ENCODE measurements at regions not wholly inside any gene's neighbourhood (a gene's known extent, or its start where the extent isn't known, plus 50 kb on each side); places are given as distances from the start of the nearest gene placed in this dataset.

DNA sequence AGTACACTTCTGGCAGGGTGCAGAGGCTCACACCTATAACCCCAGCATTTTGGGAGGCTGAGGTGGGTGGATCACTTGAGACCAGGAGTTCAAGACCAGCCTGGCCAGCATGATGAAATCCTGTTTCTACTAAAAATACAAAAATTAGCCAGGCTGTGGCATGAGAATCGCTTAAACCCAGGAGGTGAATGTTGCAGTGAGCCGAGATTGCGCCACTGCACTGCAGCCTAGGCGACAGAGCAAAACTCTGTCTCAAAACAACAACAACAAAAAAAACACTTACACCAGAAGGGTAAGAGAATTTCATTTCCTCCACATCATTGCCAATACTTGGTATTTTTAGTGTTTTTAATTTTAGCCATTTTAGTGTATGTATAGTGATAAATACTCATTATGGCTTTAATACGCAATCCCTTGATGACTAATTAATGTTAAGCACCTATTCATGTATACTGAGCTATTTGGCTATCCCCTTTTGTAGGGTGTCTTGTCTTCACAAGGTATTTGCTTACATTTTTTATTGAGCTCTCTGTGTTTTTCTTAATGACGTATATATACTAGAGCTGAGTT lies 77.1 kb upstream of the TNR start:
- ATAC-seq (ENCODE audit: low read depth in 2 of 2) (no peak), DNase-seq (no peak)
- H3K27me3 Mint-ChIP-seq, result peaks cover 6% of the 10 kb centered on the region
- Histone ChIP-seq H3K27me3 (ENCODE audit: control insufficient read depth, insufficient read depth, low read length) (peaks cover 2% of the 10 kb centered on the region), H3K27ac (ENCODE audit: insufficient read depth, low read length, poor library complexity, severe bottlenecking) (no peak overlapping the region), H3K9me3 (ENCODE audit: control insufficient read depth in 2 of 2, low read length in 2 of 2) (no peaks in the 10 kb centered on the region), H3K4me1 (ENCODE audit: control insufficient read depth, insufficient read depth, low read length, poor library complexity, severe bottlenecking) (no peaks in the 10 kb centered on the region), H3K4me3 (ENCODE audit: low read depth, low read length) (no peak overlapping the region), H3K36me3 (ENCODE audit: control insufficient read depth, insufficient read depth, low read length) (no peaks in the 10 kb centered on the region)
- H3K36me3 Mint-ChIP-seq, result no peaks in the 10 kb centered on the region
- peaks cover 0 to 7% (median 0%) of the 10 kb centered on the region in 7 donors for H3K9me3 Mint-ChIP-seq
- no peak overlapping the region for H3K27ac Mint-ChIP-seq
- no peaks in the 10 kb centered on the region for H3K4me1 Mint-ChIP-seq
- H3K4me3 Mint-ChIP-seq, result no peak overlapping the region

DNA sequence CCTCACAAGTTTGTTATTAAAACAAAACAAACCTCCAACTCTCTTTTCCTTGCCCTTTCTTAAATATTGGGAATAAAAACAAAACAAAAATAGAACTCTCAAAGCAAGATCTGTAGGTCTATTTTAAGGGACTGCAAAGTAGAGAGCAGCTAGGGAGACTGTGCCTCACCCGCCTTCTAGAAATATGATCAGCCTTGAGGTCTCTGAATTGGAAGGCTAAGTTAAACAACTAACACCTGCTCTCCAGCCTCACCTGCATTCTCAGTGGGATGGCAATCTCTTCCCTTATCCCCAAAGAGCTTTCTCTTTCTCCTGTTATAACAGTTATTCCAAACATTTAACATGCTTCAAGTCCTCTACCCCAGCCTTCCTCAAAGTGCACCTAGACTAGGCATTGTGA lies 75.5 kb upstream of the TNR start:
- no peak for DNase-seq
- no peak overlapping the region for H3K27ac ChIP-seq (ENCODE audit: insufficient read depth, low read length, poor library complexity, severe bottlenecking)
- no peaks in the 10 kb centered on the region for H3K9me3 ChIP-seq (ENCODE audit: control insufficient read depth in 2 of 2, low read length in 2 of 2)
- no peaks in the 10 kb centered on the region for H3K36me3 ChIP-seq (ENCODE audit: control insufficient read depth, insufficient read depth, low read length)
- H3K4me1 ChIP-seq (ENCODE audit: control insufficient read depth, insufficient read depth, low read length, poor library complexity, severe bottlenecking), result no peaks in the 10 kb centered on the region
- Mint-ChIP-seq H3K27me3 (peaks cover 6% of the 10 kb centered on the region), H3K27ac (no peak overlapping the region), H3K4me1 (no peaks in the 10 kb centered on the region), H3K9me3 (peaks cover 0 to 7% (median 0%) of the 10 kb centered on the region in 7 donors), H3K36me3 (no peaks in the 10 kb centered on the region), H3K4me3 (no peak overlapping the region)
- no peaks in the 10 kb centered on the region for H3K27me3 ChIP-seq (ENCODE audit: control insufficient read depth, insufficient read depth, low read length)
- no peak for ATAC-seq (ENCODE audit: low read depth in 2 of 2)
- H3K4me3 ChIP-seq (ENCODE audit: low read depth, low read length), result no peak overlapping the region

DNA sequence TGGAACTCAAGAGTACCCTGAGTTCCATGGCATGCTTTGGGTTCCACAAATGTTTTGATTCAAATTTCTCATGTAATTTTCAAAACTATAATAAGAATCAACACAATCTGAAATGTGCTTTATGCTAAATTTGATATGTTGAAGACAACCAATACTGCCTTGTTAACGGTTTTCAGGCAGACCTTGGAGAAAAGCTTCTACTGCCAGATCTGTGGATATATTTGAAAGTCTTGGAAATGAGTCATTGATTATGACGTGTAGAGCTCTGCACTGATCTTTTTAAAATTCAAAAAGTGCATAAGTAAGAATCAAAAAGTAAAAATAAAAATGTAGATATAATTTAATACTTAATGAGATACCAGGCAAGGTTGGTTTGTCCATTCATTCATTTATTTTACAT lies 74.0 kb upstream of the TNR start:
- H3K27me3 Mint-ChIP-seq, result peaks cover 6% of the 10 kb centered on the region
- no peak overlapping the region for H3K27ac Mint-ChIP-seq
- no peaks in the 10 kb centered on the region for H3K4me1 ChIP-seq (ENCODE audit: control insufficient read depth, insufficient read depth, low read length, poor library complexity, severe bottlenecking)
- no peaks in the 10 kb centered on the region for H3K36me3 Mint-ChIP-seq
- DNase-seq (no peak), ATAC-seq (ENCODE audit: low read depth in 2 of 2) (no peak)
- H3K4me1 Mint-ChIP-seq, result no peaks in the 10 kb centered on the region
- peaks cover 0 to 4% (median 0%) of the 10 kb centered on the region in 7 donors for H3K9me3 Mint-ChIP-seq
- no peaks in the 10 kb centered on the region for H3K9me3 ChIP-seq (ENCODE audit: control insufficient read depth in 2 of 2, low read length in 2 of 2)
- no peaks in the 10 kb centered on the region for H3K27me3 ChIP-seq (ENCODE audit: control insufficient read depth, insufficient read depth, low read length)
- no peak overlapping the region for H3K27ac ChIP-seq (ENCODE audit: insufficient read depth, low read length, poor library complexity, severe bottlenecking)
- no peak overlapping the region for H3K4me3 Mint-ChIP-seq
- H3K4me3 ChIP-seq (ENCODE audit: low read depth, low read length), result no peak overlapping the region
- H3K36me3 ChIP-seq (ENCODE audit: control insufficient read depth, insufficient read depth, low read length), result no peaks in the 10 kb centered on the region

DNA sequence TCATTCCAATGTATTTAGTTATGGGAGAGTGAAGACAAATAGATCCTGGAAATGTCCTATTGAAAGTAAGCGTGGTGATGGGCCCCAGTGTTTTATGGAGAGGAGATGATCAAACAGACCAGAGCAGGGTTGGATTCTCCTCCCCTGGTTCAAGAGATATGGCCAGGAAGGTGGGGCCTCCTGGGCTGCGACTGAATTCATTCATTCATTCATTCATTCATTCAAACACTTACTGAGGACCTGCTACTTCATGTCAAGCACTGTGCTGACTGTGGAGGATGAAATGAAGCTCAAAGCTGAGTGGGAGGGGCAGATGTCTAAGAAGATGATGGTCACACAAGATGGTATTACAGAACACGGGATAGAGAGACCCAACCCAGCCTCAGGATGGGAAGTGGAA lies 71.5 kb upstream of the TNR start:
- ATAC-seq (ENCODE audit: low read depth in 2 of 2) (no peak), DNase-seq (no peak)
- Mint-ChIP-seq H3K27me3 (no peaks in the 10 kb centered on the region), H3K4me3 (no peak overlapping the region), H3K9me3 (peaks cover 0 to 3% (median 0%) of the 10 kb centered on the region in 7 donors), H3K27ac (no peak overlapping the region), H3K4me1 (no peaks in the 10 kb centered on the region), H3K36me3 (no peaks in the 10 kb centered on the region)
- H3K9me3 ChIP-seq (ENCODE audit: control insufficient read depth in 2 of 2, low read length in 2 of 2), result no peaks in the 10 kb centered on the region
- no peaks in the 10 kb centered on the region for H3K36me3 ChIP-seq (ENCODE audit: control insufficient read depth, insufficient read depth, low read length)
- H3K4me3 ChIP-seq (ENCODE audit: low read depth, low read length), result no peak overlapping the region
- no peaks in the 10 kb centered on the region for H3K4me1 ChIP-seq (ENCODE audit: control insufficient read depth, insufficient read depth, low read length, poor library complexity, severe bottlenecking)
- no peaks in the 10 kb centered on the region for H3K27me3 ChIP-seq (ENCODE audit: control insufficient read depth, insufficient read depth, low read length)
- H3K27ac ChIP-seq (ENCODE audit: insufficient read depth, low read length, poor library complexity, severe bottlenecking), result no peak overlapping the region

DNA sequence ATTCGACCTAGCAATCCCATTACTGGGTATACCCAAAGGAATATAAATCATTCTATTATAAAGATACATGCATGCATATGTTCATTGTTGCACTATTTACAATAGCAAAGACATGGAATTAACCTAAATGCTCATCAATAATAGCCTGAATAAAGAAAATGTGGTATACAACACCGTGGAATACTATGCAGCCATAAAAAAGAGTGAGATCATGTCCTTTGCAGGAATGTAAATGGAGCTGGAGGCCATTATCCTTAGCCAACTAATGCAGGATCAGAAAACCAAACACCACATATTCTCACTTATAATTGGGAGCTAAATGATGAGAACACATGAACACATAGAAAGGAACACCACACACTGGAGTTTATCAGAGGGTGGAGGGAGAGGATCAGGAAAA lies 69.5 kb upstream of the TNR start:
- no peaks in the 10 kb centered on the region for H3K4me1 ChIP-seq (ENCODE audit: control insufficient read depth, insufficient read depth, low read length, poor library complexity, severe bottlenecking)
- no peak overlapping the region for H3K4me3 Mint-ChIP-seq

DNA sequence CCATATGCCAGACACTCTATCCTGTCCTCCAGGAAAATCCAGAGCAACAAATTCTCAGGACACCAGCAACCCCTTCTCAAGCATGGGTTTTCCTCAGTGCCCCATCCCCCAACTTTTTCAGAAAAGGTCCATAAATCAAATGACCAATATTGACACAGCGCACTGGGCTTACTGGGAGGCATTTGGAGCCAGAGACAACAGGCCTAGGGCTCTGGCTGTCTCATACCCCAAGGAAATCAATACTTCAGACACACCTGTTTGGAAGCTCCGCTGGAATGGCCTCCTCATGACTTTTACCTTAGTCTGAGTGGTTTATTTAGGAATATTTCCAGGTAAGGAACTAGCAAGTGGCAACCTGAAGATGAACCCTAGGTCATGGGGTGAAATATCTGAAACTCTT lies 66.9 kb upstream of the TNR start:
- no peaks in the 10 kb centered on the region for H3K27me3 Mint-ChIP-seq
- H3K4me3 ChIP-seq (ENCODE audit: low read depth, low read length), result no peak overlapping the region
- H3K27me3 ChIP-seq (ENCODE audit: control insufficient read depth, insufficient read depth, low read length), result no peaks in the 10 kb centered on the region
- no peaks in the 10 kb centered on the region for H3K4me1 Mint-ChIP-seq
- H3K4me1 ChIP-seq (ENCODE audit: control insufficient read depth, insufficient read depth, low read length, poor library complexity, severe bottlenecking), result no peaks in the 10 kb centered on the region
- H3K36me3 Mint-ChIP-seq, result no peaks in the 10 kb centered on the region
- no peak overlapping the region for H3K27ac Mint-ChIP-seq
- no peak for ATAC-seq (ENCODE audit: low read depth in 2 of 2)
- no peaks in the 10 kb centered on the region for H3K9me3 ChIP-seq (ENCODE audit: control insufficient read depth in 2 of 2, low read length in 2 of 2)
- H3K36me3 ChIP-seq (ENCODE audit: control insufficient read depth, insufficient read depth, low read length), result no peaks in the 10 kb centered on the region
- no peak for DNase-seq
- no peak overlapping the region for H3K4me3 Mint-ChIP-seq
- peaks cover 0 to 3% (median 0%) of the 10 kb centered on the region in 7 donors for H3K9me3 Mint-ChIP-seq
- no peak overlapping the region for H3K27ac ChIP-seq (ENCODE audit: insufficient read depth, low read length, poor library complexity, severe bottlenecking)

More for the DNA sequence above, 69.5 kb upstream of the TNR start:
- H3K9me3 Mint-ChIP-seq, result peaks cover 0 to 3% (median 0%) of the 10 kb centered on the region in 7 donors
- DNase-seq (no peak), ATAC-seq (ENCODE audit: low read depth in 2 of 2) (no peak)
- H3K36me3 Mint-ChIP-seq, result no peaks in the 10 kb centered on the region
- H3K27ac Mint-ChIP-seq, result no peak overlapping the region
- no peaks in the 10 kb centered on the region for H3K4me1 Mint-ChIP-seq
- Histone ChIP-seq H3K4me3 (ENCODE audit: low read depth, low read length) (no peak overlapping the region), H3K27ac (ENCODE audit: insufficient read depth, low read length, poor library complexity, severe bottlenecking) (no peak overlapping the region), H3K27me3 (ENCODE audit: control insufficient read depth, insufficient read depth, low read length) (no peaks in the 10 kb centered on the region), H3K9me3 (ENCODE audit: control insufficient read depth in 2 of 2, low read length in 2 of 2) (no peaks in the 10 kb centered on the region), H3K36me3 (ENCODE audit: control insufficient read depth, insufficient read depth, low read length) (no peaks in the 10 kb centered on the region)
- H3K27me3 Mint-ChIP-seq, result no peaks in the 10 kb centered on the region

DNA sequence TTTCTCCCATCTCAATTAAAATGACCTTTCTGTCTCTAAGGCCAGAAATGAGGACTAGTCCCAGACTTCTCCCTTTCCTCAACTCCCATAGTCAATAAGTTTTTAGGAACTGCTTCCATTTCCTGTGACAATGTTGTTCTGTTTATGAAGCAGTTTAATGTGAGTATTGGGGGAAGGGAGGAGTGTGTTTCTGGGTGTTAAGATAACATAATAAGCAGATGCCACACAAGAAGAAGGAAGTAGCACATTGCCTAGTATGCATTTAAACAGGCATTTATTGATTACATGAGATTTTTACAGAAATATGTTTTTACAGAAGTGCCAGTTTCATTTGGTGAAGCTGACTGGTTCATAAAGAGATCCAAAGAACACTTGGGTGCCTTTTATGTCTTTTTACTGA lies 65.6 kb upstream of the TNR start:
- H3K4me1 ChIP-seq (ENCODE audit: control insufficient read depth, insufficient read depth, low read length, poor library complexity, severe bottlenecking), result no peaks in the 10 kb centered on the region
- no peaks in the 10 kb centered on the region for H3K27me3 ChIP-seq (ENCODE audit: control insufficient read depth, insufficient read depth, low read length)
- H3K27me3 Mint-ChIP-seq, result no peaks in the 10 kb centered on the region
- no peaks in the 10 kb centered on the region for H3K9me3 ChIP-seq (ENCODE audit: control insufficient read depth in 2 of 2, low read length in 2 of 2)
- peaks cover 0 to 2% (median 0%) of the 10 kb centered on the region in 7 donors for H3K9me3 Mint-ChIP-seq
- DNase-seq (no peak), ATAC-seq (ENCODE audit: low read depth in 2 of 2) (no peak)
- H3K4me3 Mint-ChIP-seq, result no peak overlapping the region
- no peaks in the 10 kb centered on the region for H3K4me1 Mint-ChIP-seq
- no peaks in the 10 kb centered on the region for H3K36me3 Mint-ChIP-seq
- no peak overlapping the region for H3K27ac ChIP-seq (ENCODE audit: insufficient read depth, low read length, poor library complexity, severe bottlenecking)
- H3K36me3 ChIP-seq (ENCODE audit: control insufficient read depth, insufficient read depth, low read length), result no peaks in the 10 kb centered on the region
- no peak overlapping the region for H3K27ac Mint-ChIP-seq
- no peak overlapping the region for H3K4me3 ChIP-seq (ENCODE audit: low read depth, low read length)

DNA sequence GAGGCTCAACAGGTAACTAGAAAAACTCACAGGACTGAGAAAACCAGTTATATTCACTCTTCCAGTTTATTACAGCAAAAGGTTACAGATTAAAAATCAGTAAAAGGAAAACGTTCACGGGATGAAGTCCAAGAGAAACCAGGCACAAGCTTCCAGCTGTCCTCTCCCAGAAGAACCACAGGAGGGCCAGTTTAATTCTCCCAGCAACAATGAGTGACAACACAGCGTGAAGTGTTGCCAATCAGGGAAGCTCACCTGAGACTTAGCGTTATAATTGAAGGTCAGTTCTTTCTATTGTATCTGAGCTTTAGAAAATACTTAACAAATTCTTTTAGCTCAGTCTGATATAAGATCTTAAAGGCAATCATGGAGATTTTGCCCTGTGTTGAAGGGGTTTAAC lies 65.2 kb upstream of the TNR start:
- Histone ChIP-seq H3K9me3 (ENCODE audit: control insufficient read depth in 2 of 2, low read length in 2 of 2) (no peaks in the 10 kb centered on the region), H3K27me3 (ENCODE audit: control insufficient read depth, insufficient read depth, low read length) (no peaks in the 10 kb centered on the region), H3K36me3 (ENCODE audit: control insufficient read depth, insufficient read depth, low read length) (no peaks in the 10 kb centered on the region), H3K4me3 (ENCODE audit: low read depth, low read length) (no peak overlapping the region), H3K4me1 (ENCODE audit: control insufficient read depth, insufficient read depth, low read length, poor library complexity, severe bottlenecking) (no peaks in the 10 kb centered on the region), H3K27ac (ENCODE audit: insufficient read depth, low read length, poor library complexity, severe bottlenecking) (no peak overlapping the region)
- Mint-ChIP-seq H3K4me3 (no peak overlapping the region), H3K27me3 (no peaks in the 10 kb centered on the region), H3K4me1 (no peaks in the 10 kb centered on the region), H3K9me3 (peaks cover 0 to 2% (median 0%) of the 10 kb centered on the region in 7 donors), H3K36me3 (no peaks in the 10 kb centered on the region), H3K27ac (no peak overlapping the region)
- no peak for DNase-seq
- ATAC-seq (ENCODE audit: low read depth in 2 of 2), result no peak

All from CD4-positive, CD25-positive, alpha-beta regulatory T cell (primary cell).